Adrenal gland (tissue), 5 donors: ENCODE measurements at regions not wholly inside any gene's neighbourhood (a gene's known extent, or its start where the extent isn't known, plus 50 kb on each side); places are given as distances from the start of the nearest gene placed in this dataset.

ENCODE experiments used
- POLR2A ChIP-seq, 2 donors: fragments of 450-650 bp; IDR thresholded peaks; one replicate each; pipeline ENCODE4 v1.6.1; 2017; ENCODE audit warnings: antibody characterized with exemption in 2 of 2, mild to moderate bottlenecking in 2 of 2, moderate library complexity in 1 of 2
- TF ChIP-seq, protein P1 (sequence below), 6 experiments: fragments of 450-650 bp in 4 of 6; fragments of 200-600 bp in 2 of 6; sonication (generic) in 1 of 6; IDR thresholded peaks; 1 replicate in 5 of 6; 2 replicates in 1 of 6; pipeline versions ENCODE4 v1.5.1 to v1.8.0; 2016 to 2021; ENCODE audit warnings: antibody characterized with exemption in 6 of 6, mild to moderate bottlenecking in 2 of 6, moderate library complexity in 1 of 6
- donor health status: DM: no; HTN: no; CAD: no.

DNA sequence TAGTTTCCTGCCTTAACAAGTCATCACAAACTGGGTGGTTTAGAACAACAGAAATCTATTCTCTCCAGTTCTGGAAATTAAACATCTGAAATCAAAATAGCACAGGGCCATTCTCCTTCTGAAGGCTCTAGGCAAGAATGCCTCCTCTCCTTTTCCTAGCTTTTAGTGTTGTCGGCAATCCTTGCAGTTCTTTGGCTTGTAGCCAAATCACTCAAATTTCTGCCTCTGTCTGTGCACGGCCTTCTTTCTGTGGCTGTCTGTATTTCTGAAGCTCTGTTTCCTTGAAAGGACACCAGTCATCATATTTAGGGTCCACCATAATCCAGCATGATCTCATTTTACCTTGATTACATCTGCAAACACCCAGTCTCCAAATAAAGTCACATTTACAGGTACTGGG is 795.5 kb downstream of the METTL15 start:
- TF ChIP-seq, protein P1, sequence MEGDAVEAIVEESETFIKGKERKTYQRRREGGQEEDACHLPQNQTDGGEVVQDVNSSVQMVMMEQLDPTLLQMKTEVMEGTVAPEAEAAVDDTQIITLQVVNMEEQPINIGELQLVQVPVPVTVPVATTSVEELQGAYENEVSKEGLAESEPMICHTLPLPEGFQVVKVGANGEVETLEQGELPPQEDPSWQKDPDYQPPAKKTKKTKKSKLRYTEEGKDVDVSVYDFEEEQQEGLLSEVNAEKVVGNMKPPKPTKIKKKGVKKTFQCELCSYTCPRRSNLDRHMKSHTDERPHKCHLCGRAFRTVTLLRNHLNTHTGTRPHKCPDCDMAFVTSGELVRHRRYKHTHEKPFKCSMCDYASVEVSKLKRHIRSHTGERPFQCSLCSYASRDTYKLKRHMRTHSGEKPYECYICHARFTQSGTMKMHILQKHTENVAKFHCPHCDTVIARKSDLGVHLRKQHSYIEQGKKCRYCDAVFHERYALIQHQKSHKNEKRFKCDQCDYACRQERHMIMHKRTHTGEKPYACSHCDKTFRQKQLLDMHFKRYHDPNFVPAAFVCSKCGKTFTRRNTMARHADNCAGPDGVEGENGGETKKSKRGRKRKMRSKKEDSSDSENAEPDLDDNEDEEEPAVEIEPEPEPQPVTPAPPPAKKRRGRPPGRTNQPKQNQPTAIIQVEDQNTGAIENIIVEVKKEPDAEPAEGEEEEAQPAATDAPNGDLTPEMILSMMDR (IDR thresholded peaks at IDR 0.05) = no peak
- TF ChIP-seq POLR2A (IDR thresholded peaks at IDR 0.05) = no peak
